K562 (cell line): ENCODE measurements at regions not wholly inside any gene's neighbourhood (a gene's known extent, or its start where the extent isn't known, plus 50 kb on each side); places are given as distances from the start of the nearest gene placed in this dataset.

Source experiments
- ARID1B ChIP-seq: fragments of 450-650 bp; IDR thresholded peaks from 2 replicates; pipeline ENCODE4 v1.6.1; 2016; ENCODE audit warnings: antibody characterized with exemption, mild to moderate bottlenecking, inconsistent platforms
- CBFA2T3 ChIP-seq: fragments of 450-650 bp; IDR thresholded peaks from 2 replicates; pipeline ENCODE4 v1.6.1; 2017
- CC2D1A ChIP-seq: fragments of 450-650 bp; IDR thresholded peaks from 2 replicates; pipeline ENCODE4 v1.6.1; 2017; ENCODE audit warnings: mild to moderate bottlenecking
- CREBBP ChIP-seq: IDR thresholded peaks from one replicate; pipeline ENCODE4 v1.6.1; 2012; ENCODE audit warnings: low read depth, mild to moderate bottlenecking, control low read depth, inconsistent platforms, low read length
- CREM ChIP-seq: IDR thresholded peaks from 2 replicates; pipeline ENCODE4 v1.6.1; 2014; ENCODE audit warnings: antibody characterized with exemption, low read depth
- FOXA3 ChIP-seq, 2 experiments: fragments of 450-650 bp in 1 of 2; sonication (generic) in 1 of 2; formaldehyde crosslinking; IDR thresholded peaks in 1 of 2; conservative IDR thresholded peaks in 1 of 2; 2 replicates each; pipeline versions ENCODE4 v1.4.0 to v1.8.0; 2020 to 2022; ENCODE audit warnings: mild to moderate bottlenecking in 2 of 2, missing genetic modification reagents in 1 of 2
- FOXJ2 ChIP-seq: fragments of 200-800 bp; sonication (Bioruptor generic); IDR thresholded peaks from 2 replicates; pipeline ENCODE4 v1.6.1; 2016; ENCODE audit warnings: missing genetic modification characterization, missing compliant biosample characterization
- MTA2 ChIP-seq: fragments of 450-650 bp; IDR thresholded peaks from 2 replicates; pipeline ENCODE4 v1.6.1; 2016; ENCODE audit warnings: low read depth
- NCOR1 ChIP-seq: fragments of 450-650 bp; IDR thresholded peaks from 2 replicates; pipeline ENCODE4 v1.6.1; 2016; ENCODE audit warnings: mild to moderate bottlenecking, moderate library complexity
- NFIC ChIP-seq: fragments of 450-650 bp; IDR thresholded peaks from 2 replicates; pipeline ENCODE4 v1.6.1; 2017; ENCODE audit warnings: mild to moderate bottlenecking, inconsistent platforms
- SMARCA4 ChIP-seq: fragments of 450-650 bp; IDR thresholded peaks from 2 replicates; pipeline ENCODE4 v1.6.1; 2016
- TCF3 ChIP-seq: sonication (generic); formaldehyde crosslinking; IDR thresholded peaks from 2 replicates; pipeline ENCODE4 v1.4.0; 2020; ENCODE audit warnings: mild to moderate bottlenecking, missing genetic modification reagents
- TEAD4 ChIP-seq, 2 experiments: sonication (generic) in 1 of 2; formaldehyde crosslinking in 1 of 2; IDR thresholded peaks; 2 replicates each; pipeline versions ENCODE4 v1.6.1 to v1.8.0; 2012 to 2022; ENCODE audit warnings: borderline replicate concordance in 1 of 2, inconsistent platforms in 1 of 2, low read length in 1 of 2, mild to moderate bottlenecking in 1 of 2, missing genetic modification reagents in 1 of 2
- ZNF316 ChIP-seq: fragments of 450-650 bp; IDR thresholded peaks from 2 replicates; pipeline ENCODE4 v1.6.1; 2016
- ZNF766 ChIP-seq: fragments of 200-800 bp; sonication (Bioruptor generic); conservative IDR thresholded peaks from 2 replicates; pipeline ENCODE4 v1.6.1; 2016; ENCODE audit warnings: missing genetic modification characterization, missing compliant biosample characterization
- TF ChIP-seq, protein P1 (sequence below): fragments of 450-650 bp; IDR thresholded peaks from 2 replicates; pipeline ENCODE4 v1.6.1; 2016; ENCODE audit warnings: mild to moderate bottlenecking
- TF ChIP-seq, protein P2 (sequence below), 2 experiments: fragments of 450-650 bp in 1 of 2; sonication (generic) in 1 of 2; formaldehyde crosslinking in 1 of 2; IDR thresholded peaks in 1 of 2; conservative IDR thresholded peaks in 1 of 2; 2 replicates each; pipeline versions ENCODE4 v1.6.1 to v1.8.1; 2016 to 2023; ENCODE audit warnings: mild to moderate bottlenecking in 2 of 2, moderate library complexity in 2 of 2, inconsistent platforms in 1 of 2, missing genetic modification reagents in 1 of 2
- TF ChIP-seq, protein P3 (sequence below): IDR thresholded peaks from 2 replicates; pipeline ENCODE4 v1.6.1; 2011; ENCODE audit warnings: borderline replicate concordance, low read depth, mild to moderate bottlenecking, moderate library complexity, low read length; ENCODE audit not compliant: insufficient read depth, poor library complexity, severe bottlenecking

DNA sequence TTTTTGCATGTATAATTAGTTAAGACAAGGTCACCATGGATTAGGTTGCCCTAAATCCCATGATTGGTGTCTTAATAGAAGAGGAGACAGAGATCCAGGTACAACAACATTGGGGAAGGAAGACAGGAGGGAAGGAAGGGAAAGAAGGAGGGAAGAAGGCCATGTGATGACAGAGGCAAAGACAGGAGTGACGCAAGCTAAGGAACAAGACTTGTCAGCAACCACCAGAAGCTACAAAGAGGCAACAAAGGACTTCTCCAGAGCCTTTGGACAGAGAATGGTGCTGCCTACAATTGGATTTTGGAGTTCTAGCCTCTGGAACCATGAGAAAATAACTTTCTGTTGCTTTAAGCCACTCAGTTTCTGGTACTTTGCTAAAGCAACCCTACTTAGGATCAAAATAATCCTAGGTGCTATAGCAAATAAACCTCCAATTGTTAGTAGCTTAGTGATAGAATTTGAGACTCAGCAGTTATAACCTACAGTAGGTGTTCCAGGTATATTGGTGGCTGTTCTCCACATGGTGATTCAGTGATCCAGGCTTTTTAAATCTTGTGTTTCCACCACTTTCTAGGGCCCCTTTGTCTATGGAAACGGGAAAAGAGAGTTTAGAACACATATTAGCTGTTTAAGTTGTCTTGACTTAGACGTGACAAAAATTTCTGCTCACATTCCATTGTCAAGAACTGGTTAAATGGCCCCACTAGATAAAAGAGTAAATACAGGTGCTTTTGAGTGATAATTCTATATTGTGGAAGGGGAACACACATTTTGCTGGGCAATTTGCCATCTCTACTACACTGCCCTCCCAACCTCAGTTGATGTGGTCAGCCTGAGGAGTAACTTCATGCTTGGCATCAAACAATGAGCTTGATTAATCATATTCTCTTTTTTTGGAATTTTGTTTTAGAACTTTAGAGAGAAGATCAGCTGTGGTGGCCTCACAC, 70.5 kb upstream of the SP4 start (continued):
- TF ChIP-seq, protein P1, sequence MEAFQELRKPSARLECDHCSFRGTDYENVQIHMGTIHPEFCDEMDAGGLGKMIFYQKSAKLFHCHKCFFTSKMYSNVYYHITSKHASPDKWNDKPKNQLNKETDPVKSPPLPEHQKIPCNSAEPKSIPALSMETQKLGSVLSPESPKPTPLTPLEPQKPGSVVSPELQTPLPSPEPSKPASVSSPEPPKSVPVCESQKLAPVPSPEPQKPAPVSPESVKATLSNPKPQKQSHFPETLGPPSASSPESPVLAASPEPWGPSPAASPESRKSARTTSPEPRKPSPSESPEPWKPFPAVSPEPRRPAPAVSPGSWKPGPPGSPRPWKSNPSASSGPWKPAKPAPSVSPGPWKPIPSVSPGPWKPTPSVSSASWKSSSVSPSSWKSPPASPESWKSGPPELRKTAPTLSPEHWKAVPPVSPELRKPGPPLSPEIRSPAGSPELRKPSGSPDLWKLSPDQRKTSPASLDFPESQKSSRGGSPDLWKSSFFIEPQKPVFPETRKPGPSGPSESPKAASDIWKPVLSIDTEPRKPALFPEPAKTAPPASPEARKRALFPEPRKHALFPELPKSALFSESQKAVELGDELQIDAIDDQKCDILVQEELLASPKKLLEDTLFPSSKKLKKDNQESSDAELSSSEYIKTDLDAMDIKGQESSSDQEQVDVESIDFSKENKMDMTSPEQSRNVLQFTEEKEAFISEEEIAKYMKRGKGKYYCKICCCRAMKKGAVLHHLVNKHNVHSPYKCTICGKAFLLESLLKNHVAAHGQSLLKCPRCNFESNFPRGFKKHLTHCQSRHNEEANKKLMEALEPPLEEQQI, result no peak
- TF ChIP-seq CC2D1A, result no peak
- peak; percentile 14; the same call in 1 of the 2 replicates for TF ChIP-seq SMARCA4
- TF ChIP-seq ZNF766 (CRISPR knock-in tag), result 0 out of 2 replicates have a peak, but pooled peaks have one; percentile 22
- peak; percentile 40; the same call in 1 of the 2 replicates for TF ChIP-seq MTA2
- TF ChIP-seq ZNF316, result peak; percentile 67
- peak; percentile 30; the same call in 1 of the 2 replicates for TF ChIP-seq CREM
- TF ChIP-seq FOXA3 (CRISPR knock-in tag; conservative IDR thresholded peaks at IDR 0.05 in 1 of 2, IDR thresholded peaks at IDR 0.05 in 1 of 2), result peak in 1 of 2 experiments; percentile 54; a peak in 1 of 4 replicates
- peak; percentile 58 for TF ChIP-seq TCF3
- TF ChIP-seq NFIC, result peak; percentile 60
- 0 out of 2 replicates have a peak, but pooled peaks have one; percentile 33 for TF ChIP-seq FOXJ2 (tag)
- TF ChIP-seq CBFA2T3, result peak; percentile 60
- TF ChIP-seq TEAD4 (IDR thresholded peaks at IDR 0.05; ENCODE audit: low read length), result peak; percentile 72
- TF ChIP-seq TEAD4 (CRISPR knock-in tag; IDR thresholded peaks at IDR 0.05; ENCODE audit: borderline replicate concordance), result no peak
- peak; percentile 83 for TF ChIP-seq ARID1B
- TF ChIP-seq NCOR1, result peak; percentile 58
- TF ChIP-seq, protein P2, sequence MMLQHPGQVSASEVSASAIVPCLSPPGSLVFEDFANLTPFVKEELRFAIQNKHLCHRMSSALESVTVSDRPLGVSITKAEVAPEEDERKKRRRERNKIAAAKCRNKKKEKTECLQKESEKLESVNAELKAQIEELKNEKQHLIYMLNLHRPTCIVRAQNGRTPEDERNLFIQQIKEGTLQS (IDR thresholded peaks at IDR 0.05), result peak; percentile 54; the same call in 1 of the 2 replicates
- TF ChIP-seq, protein P2 (CRISPR knock-in tag; conservative IDR thresholded peaks at IDR 0.05), result no peak
- TF ChIP-seq CREBBP, result no peak
- TF ChIP-seq, protein P3, sequence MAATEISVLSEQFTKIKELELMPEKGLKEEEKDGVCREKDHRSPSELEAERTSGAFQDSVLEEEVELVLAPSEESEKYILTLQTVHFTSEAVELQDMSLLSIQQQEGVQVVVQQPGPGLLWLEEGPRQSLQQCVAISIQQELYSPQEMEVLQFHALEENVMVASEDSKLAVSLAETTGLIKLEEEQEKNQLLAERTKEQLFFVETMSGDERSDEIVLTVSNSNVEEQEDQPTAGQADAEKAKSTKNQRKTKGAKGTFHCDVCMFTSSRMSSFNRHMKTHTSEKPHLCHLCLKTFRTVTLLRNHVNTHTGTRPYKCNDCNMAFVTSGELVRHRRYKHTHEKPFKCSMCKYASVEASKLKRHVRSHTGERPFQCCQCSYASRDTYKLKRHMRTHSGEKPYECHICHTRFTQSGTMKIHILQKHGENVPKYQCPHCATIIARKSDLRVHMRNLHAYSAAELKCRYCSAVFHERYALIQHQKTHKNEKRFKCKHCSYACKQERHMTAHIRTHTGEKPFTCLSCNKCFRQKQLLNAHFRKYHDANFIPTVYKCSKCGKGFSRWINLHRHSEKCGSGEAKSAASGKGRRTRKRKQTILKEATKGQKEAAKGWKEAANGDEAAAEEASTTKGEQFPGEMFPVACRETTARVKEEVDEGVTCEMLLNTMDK, result no peak
